ENCODE measurements at regions not wholly inside any gene's neighbourhood (a gene's known extent, or its start where the extent isn't known, plus 50 kb on each side); places are given as distances from the start of the nearest gene placed in this dataset.
A peak's percentile ranks its signal among the peaks of the same experiment; 100 is the strongest.

DNA sequence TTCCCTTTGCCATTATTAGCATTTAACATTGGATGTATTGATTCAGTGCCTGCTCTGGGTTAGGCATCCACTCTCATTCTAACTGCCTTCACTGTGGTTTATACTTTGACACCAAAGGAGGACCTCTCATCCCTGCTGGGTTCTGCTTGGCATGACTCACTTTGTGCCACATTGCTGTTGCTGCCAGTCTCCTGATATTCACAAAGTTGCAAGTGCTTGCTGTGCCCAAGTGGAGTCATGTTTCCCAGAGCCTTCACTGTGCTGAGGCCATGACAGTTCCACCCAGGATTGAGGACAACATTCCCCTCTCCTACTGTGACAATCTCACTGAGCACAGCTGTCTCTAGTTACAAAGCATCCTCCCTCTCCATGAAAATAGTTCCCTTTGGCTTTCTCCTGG lies 519.9 kb upstream of the USP24 start:
- no peak overlapping the region for H3K27ac ChIP-seq (ENCODE audit: low read depth, low read length)
- H3K9ac ChIP-seq (ENCODE audit: low read depth, low read length), result no peak overlapping the region
- no peaks in the 10 kb centered on the region for H3K4me1 ChIP-seq (ENCODE audit: control insufficient read depth, insufficient read depth, low read length)
- H3K36me3 ChIP-seq (ENCODE audit: control insufficient read depth, insufficient read depth, low read length), result no peaks in the 10 kb centered on the region
- H3K9me3 ChIP-seq (ENCODE audit: control insufficient read depth, insufficient read depth, low read length), result no peaks in the 10 kb centered on the region
- no peaks in the 10 kb centered on the region for H3K27me3 ChIP-seq (ENCODE audit: control insufficient read depth, insufficient read depth, low read length)
- no peak overlapping the region for H3K4me3 ChIP-seq (ENCODE audit: low read depth, low read length)

DNA sequence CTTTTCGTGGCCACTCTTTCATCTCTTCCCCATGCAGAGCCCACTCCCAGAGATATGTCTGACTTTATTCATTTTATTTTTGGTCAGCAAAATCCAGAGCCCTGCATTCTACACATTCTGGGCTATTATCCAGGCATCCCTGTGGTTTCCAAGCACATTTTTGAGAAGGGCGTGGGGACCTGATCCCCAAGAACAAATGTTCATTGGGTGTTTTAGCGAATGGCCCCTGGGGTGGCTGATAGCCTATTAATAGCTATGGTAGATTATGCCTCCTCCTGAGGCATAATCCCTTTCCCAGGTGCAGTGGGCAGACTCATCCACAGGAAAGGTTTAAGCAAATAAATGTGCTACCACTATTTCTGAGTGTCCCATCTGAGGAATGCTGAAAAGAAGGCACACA lies 511.8 kb upstream of the USP24 start:
- Histone ChIP-seq H3K4me1 (ENCODE audit: control insufficient read depth, insufficient read depth, low read length) (no peaks in the 10 kb centered on the region), H3K9me3 (ENCODE audit: control insufficient read depth, insufficient read depth, low read length) (no peaks in the 10 kb centered on the region), H3K27me3 (ENCODE audit: control insufficient read depth, insufficient read depth, low read length) (no peaks in the 10 kb centered on the region), H3K27ac (ENCODE audit: low read depth, low read length) (no peak overlapping the region), H3K36me3 (ENCODE audit: control insufficient read depth, insufficient read depth, low read length) (no peaks in the 10 kb centered on the region), H3K9ac (ENCODE audit: low read depth, low read length) (no peak overlapping the region), H3K4me3 (ENCODE audit: low read depth, low read length) (no peak overlapping the region)

GRCh38 chr1:55725378-55725777 lies 510.2 kb upstream of the USP24 start:
- Histone ChIP-seq H3K4me1 (ENCODE audit: control insufficient read depth, insufficient read depth, low read length) (peaks cover 3% of the 10 kb centered on the region), H3K4me3 (ENCODE audit: low read depth, low read length) (no peak overlapping the region), H3K27ac (ENCODE audit: low read depth, low read length) (no peak overlapping the region), H3K9ac (ENCODE audit: low read depth, low read length) (no peak overlapping the region), H3K27me3 (ENCODE audit: control insufficient read depth, insufficient read depth, low read length) (no peaks in the 10 kb centered on the region), H3K36me3 (ENCODE audit: control insufficient read depth, insufficient read depth, low read length) (no peaks in the 10 kb centered on the region), H3K9me3 (ENCODE audit: control insufficient read depth, insufficient read depth, low read length) (no peaks in the 10 kb centered on the region)

GRCh38 chr1:55724551-55725325 lies 509.6 kb upstream of the USP24 start:
- Histone ChIP-seq H3K27me3 (ENCODE audit: control insufficient read depth, insufficient read depth, low read length) (no peaks in the 10 kb centered on the region), H3K36me3 (ENCODE audit: control insufficient read depth, insufficient read depth, low read length) (no peaks in the 10 kb centered on the region), H3K9me3 (ENCODE audit: control insufficient read depth, insufficient read depth, low read length) (no peaks in the 10 kb centered on the region), H3K27ac (ENCODE audit: low read depth, low read length) (no peak overlapping the region), H3K4me1 (ENCODE audit: control insufficient read depth, insufficient read depth, low read length) (peaks cover 9% of the 10 kb centered on the region), H3K9ac (ENCODE audit: low read depth, low read length) (no peak overlapping the region), H3K4me3 (ENCODE audit: low read depth, low read length) (no peak overlapping the region)

GRCh38 chr1:55723001-55723400 lies 507.8 kb upstream of the USP24 start:
- H3K27me3 ChIP-seq (ENCODE audit: control insufficient read depth, insufficient read depth, low read length), result no peaks in the 10 kb centered on the region
- H3K36me3 ChIP-seq (ENCODE audit: control insufficient read depth, insufficient read depth, low read length), result no peaks in the 10 kb centered on the region
- H3K4me3 ChIP-seq (ENCODE audit: low read depth, low read length), result no peak overlapping the region
- H3K27ac ChIP-seq (ENCODE audit: low read depth, low read length), result no peak overlapping the region
- no peak overlapping the region for H3K9ac ChIP-seq (ENCODE audit: low read depth, low read length)
- H3K4me1 ChIP-seq (ENCODE audit: control insufficient read depth, insufficient read depth, low read length), result peaks cover 26% of the 10 kb centered on the region
- no peaks in the 10 kb centered on the region for H3K9me3 ChIP-seq (ENCODE audit: control insufficient read depth, insufficient read depth, low read length)

GRCh38 chr1:55720261-55720660 lies 505.1 kb upstream of the USP24 start:
- Histone ChIP-seq H3K9ac (ENCODE audit: low read depth, low read length) (no peak overlapping the region), H3K36me3 (ENCODE audit: control insufficient read depth, insufficient read depth, low read length) (no peaks in the 10 kb centered on the region), H3K4me3 (ENCODE audit: low read depth, low read length) (no peak overlapping the region), H3K4me1 (ENCODE audit: control insufficient read depth, insufficient read depth, low read length) (peaks cover 29% of the 10 kb centered on the region), H3K27me3 (ENCODE audit: control insufficient read depth, insufficient read depth, low read length) (no peaks in the 10 kb centered on the region), H3K9me3 (ENCODE audit: control insufficient read depth, insufficient read depth, low read length) (no peaks in the 10 kb centered on the region), H3K27ac (ENCODE audit: low read depth, low read length) (no peak overlapping the region)

DNA sequence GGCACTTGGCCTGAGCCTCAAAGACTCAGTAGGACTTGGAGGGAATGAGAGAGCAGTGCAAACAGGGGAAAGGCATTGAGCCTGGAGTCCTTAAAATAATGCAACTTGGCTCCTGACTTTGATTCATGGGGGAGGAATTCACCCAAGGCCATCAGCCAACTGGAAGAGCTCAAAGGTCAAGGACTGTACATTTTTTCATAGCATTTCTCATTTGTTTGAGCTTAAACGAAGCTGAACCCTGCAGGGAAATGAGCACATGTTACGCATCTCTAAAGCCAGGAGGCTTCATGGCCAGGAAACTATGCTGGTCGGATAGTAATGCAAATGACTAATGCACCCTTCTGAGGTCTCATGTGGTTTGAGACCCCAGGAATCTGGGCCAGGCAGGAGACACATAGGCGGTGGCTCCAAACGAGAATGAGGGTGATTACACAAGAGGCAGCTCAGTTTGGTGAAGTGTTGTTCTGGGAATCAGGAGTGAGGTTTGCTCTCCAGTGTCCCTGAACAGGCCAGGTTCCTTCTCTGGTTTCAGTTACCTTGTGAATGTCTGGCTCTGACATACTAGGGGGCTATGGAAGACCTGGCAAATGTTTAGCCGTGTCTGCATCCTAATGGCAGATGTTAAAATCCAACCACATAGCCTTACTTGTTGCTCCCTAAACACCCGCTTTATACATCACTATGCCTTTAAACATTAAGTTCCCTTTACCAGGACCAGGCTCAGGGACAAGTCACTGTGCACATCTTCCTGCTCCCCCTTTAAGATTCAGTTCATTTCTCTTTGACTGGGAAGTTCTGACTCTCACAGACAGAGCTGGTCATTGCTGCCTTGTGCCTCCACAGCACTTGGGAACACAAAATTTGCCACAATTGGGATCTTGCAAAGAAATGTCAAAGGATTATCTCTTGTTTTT lies 503.9 kb upstream of the USP24 start:
- Histone ChIP-seq H3K9ac (ENCODE audit: low read depth, low read length) (no peak overlapping the region), H3K9me3 (ENCODE audit: control insufficient read depth, insufficient read depth, low read length) (no peaks in the 10 kb centered on the region), H3K27ac (ENCODE audit: low read depth, low read length) (peak overlapping the region; percentile 56), H3K36me3 (ENCODE audit: control insufficient read depth, insufficient read depth, low read length) (no peaks in the 10 kb centered on the region), H3K27me3 (ENCODE audit: control insufficient read depth, insufficient read depth, low read length) (no peaks in the 10 kb centered on the region), H3K4me1 (ENCODE audit: control insufficient read depth, insufficient read depth, low read length) (peaks cover 29% of the 10 kb centered on the region), H3K4me3 (ENCODE audit: low read depth, low read length) (no peak overlapping the region)

GRCh38 chr1:55717111-55717510 lies 501.9 kb upstream of the USP24 start:
- H3K4me1 ChIP-seq (ENCODE audit: control insufficient read depth, insufficient read depth, low read length), result peaks cover 29% of the 10 kb centered on the region
- H3K27me3 ChIP-seq (ENCODE audit: control insufficient read depth, insufficient read depth, low read length), result no peaks in the 10 kb centered on the region
- H3K36me3 ChIP-seq (ENCODE audit: control insufficient read depth, insufficient read depth, low read length), result no peaks in the 10 kb centered on the region
- H3K27ac ChIP-seq (ENCODE audit: low read depth, low read length), result no peak overlapping the region
- no peaks in the 10 kb centered on the region for H3K9me3 ChIP-seq (ENCODE audit: control insufficient read depth, insufficient read depth, low read length)
- H3K9ac ChIP-seq (ENCODE audit: low read depth, low read length), result no peak overlapping the region
- H3K4me3 ChIP-seq (ENCODE audit: low read depth, low read length), result no peak overlapping the region

GRCh38 chr1:55716610-55717009 lies 501.4 kb upstream of the USP24 start:
- Histone ChIP-seq H3K4me1 (ENCODE audit: control insufficient read depth, insufficient read depth, low read length) (peaks cover 29% of the 10 kb centered on the region), H3K27me3 (ENCODE audit: control insufficient read depth, insufficient read depth, low read length) (no peaks in the 10 kb centered on the region), H3K9me3 (ENCODE audit: control insufficient read depth, insufficient read depth, low read length) (no peaks in the 10 kb centered on the region), H3K9ac (ENCODE audit: low read depth, low read length) (no peak overlapping the region), H3K27ac (ENCODE audit: low read depth, low read length) (no peak overlapping the region), H3K4me3 (ENCODE audit: low read depth, low read length) (no peak overlapping the region), H3K36me3 (ENCODE audit: control insufficient read depth, insufficient read depth, low read length) (no peaks in the 10 kb centered on the region)

DNA sequence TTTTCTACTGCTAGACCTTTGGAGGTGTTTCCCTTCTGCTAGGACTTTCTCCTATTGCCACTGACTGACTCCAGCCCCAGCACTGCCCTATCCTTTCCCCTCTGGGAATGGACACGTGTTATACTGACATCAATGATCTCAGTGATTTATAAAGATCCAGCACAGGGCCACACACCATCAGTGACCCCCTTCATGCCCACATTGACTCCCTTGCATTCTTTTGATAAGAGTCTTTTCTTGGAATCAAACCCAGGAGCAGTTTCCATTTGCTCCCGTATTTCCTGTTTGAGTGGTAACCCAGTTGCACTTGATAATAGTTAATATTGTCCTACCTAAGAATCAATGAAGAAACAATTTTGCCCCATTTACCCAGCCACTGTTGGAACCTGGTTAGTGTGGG lies 501.0 kb upstream of the USP24 start:
- H3K4me3 ChIP-seq (ENCODE audit: low read depth, low read length), result no peak overlapping the region
- H3K27ac ChIP-seq (ENCODE audit: low read depth, low read length), result no peak overlapping the region
- H3K4me1 ChIP-seq (ENCODE audit: control insufficient read depth, insufficient read depth, low read length), result peaks cover 29% of the 10 kb centered on the region
- no peaks in the 10 kb centered on the region for H3K27me3 ChIP-seq (ENCODE audit: control insufficient read depth, insufficient read depth, low read length)
- no peaks in the 10 kb centered on the region for H3K36me3 ChIP-seq (ENCODE audit: control insufficient read depth, insufficient read depth, low read length)
- H3K9ac ChIP-seq (ENCODE audit: low read depth, low read length), result no peak overlapping the region
- H3K9me3 ChIP-seq (ENCODE audit: control insufficient read depth, insufficient read depth, low read length), result no peaks in the 10 kb centered on the region

GRCh38 chr1:55714230-55714629 lies 499.1 kb upstream of the USP24 start:
- H3K4me3 ChIP-seq (ENCODE audit: low read depth, low read length), result no peak overlapping the region
- H3K4me1 ChIP-seq (ENCODE audit: control insufficient read depth, insufficient read depth, low read length), result peaks cover 27% of the 10 kb centered on the region

More at GRCh38 chr1:55714230-55714629, 499.1 kb upstream of the USP24 start:
- Histone ChIP-seq H3K27ac (ENCODE audit: low read depth, low read length) (no peak overlapping the region), H3K9me3 (ENCODE audit: control insufficient read depth, insufficient read depth, low read length) (no peaks in the 10 kb centered on the region), H3K9ac (ENCODE audit: low read depth, low read length) (no peak overlapping the region), H3K27me3 (ENCODE audit: control insufficient read depth, insufficient read depth, low read length) (no peaks in the 10 kb centered on the region), H3K36me3 (ENCODE audit: control insufficient read depth, insufficient read depth, low read length) (no peaks in the 10 kb centered on the region)

All from HUES48 (cell line).